Stimulated activated naive CD8-positive, alpha-beta T cell treated with anti-CD3 and anti-CD28 coated beads, Interleukin-15, amount 100 ng/mL, for 72 hours (primary cell): ENCODE measurements at regions not wholly inside any gene's neighbourhood (a gene's known extent, or its start where the extent isn't known, plus 50 kb on each side); places are given as distances from the start of the nearest gene placed in this dataset.
A peak's percentile ranks its signal among the peaks of the same experiment; 100 is the strongest.
"Not testable (repeated sequence)": the region's sequence is repeated elsewhere in the genome, so short reads cannot be mapped to it uniquely, and the experiment has no call there.

Source experiments
- ATAC-seq: fragments of 150-1000 bp; cut with Tn5 transposase; 2 replicates; pipeline ENCODE4 v1.10.0; 2021; ENCODE audit warnings: mild to moderate bottlenecking, moderate library complexity
- DNase-seq, 2 donors: peaks; one replicate each; pipeline ENCODE4 v3.0.0; 2021 to 2022
- H3K27ac Mint-ChIP-seq, 2 donors: one replicate each; pipeline ENCODE4 v1.8.0; 2022; ENCODE audit warnings: mild to moderate bottlenecking in 2 of 2, mixed read lengths in 2 of 2, moderate library complexity in 2 of 2
- H3K27me3 Mint-ChIP-seq: one replicate; pipeline ENCODE4 v1.8.0; 2022; ENCODE audit warnings: mixed read lengths
- H3K4me1 Mint-ChIP-seq: one replicate; pipeline ENCODE4 v1.8.0; 2022; ENCODE audit warnings: mild to moderate bottlenecking, mixed read lengths
- H3K4me3 Mint-ChIP-seq, 2 donors: one replicate each; pipeline ENCODE4 v1.8.0; 2022; ENCODE audit warnings: mild to moderate bottlenecking in 2 of 2, mixed read lengths in 2 of 2, moderate library complexity in 1 of 2
- H3K9me3 Mint-ChIP-seq, 2 donors: one replicate each; pipeline ENCODE4 v1.8.0; 2022; ENCODE audit warnings: mixed read lengths in 2 of 2

DNA sequence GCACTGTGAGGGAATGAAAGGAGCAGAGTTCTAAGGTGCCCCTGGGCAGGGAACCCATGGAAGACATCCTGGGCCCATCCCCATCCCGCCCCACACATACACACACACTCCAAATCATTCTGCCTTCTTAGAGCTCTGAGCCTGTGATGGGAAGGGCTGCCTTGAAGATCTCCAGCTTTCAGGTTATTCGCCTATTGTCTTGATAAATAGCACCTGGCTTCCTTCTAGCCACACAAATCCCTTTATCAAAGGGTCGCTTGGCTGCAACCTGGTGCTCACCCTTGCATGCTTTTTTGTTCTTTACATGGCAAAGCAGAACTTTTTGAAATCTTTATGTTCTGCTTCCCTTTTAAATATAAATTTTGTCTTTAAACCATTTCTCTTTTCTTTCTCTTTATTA, 112.2 kb upstream of the TMTC1 start:
- no peak overlapping the region for H3K4me3 Mint-ChIP-seq
- ATAC-seq = peak; percentile 37
- H3K9me3 Mint-ChIP-seq = no peaks in the 10 kb centered on the region
- H3K4me1 Mint-ChIP-seq = no peaks in the 10 kb centered on the region
- H3K27ac Mint-ChIP-seq = no peak overlapping the region
- no peak for DNase-seq
- H3K27me3 Mint-ChIP-seq = no peaks in the 10 kb centered on the region

DNA sequence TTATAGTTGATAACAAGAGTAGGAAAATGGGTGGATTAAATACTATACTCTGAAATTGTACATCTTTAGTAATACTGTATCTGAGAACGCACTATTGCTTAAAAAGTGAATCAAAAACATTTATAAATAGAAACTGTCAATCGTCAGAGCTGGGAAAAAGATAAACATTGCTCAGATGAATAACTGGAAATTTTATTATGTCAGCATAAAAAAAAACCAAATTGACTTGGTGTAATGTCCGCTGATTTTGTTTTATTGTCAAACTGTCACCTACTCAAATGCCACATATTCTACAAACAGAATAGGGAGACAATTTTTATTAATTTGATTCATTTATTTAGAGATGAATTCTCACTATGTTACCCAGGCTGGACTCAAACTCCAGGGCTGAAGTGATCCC, 109.3 kb upstream of the TMTC1 start:
- Mint-ChIP-seq H3K9me3 (peaks cover 0 to 3% of the 10 kb centered on the region in 2 donors), H3K27ac (no peak overlapping the region), H3K27me3 (no peaks in the 10 kb centered on the region), H3K4me3 (no peak overlapping the region), H3K4me1 (no peaks in the 10 kb centered on the region)
- DNase-seq (no peak), ATAC-seq (no peak)

DNA sequence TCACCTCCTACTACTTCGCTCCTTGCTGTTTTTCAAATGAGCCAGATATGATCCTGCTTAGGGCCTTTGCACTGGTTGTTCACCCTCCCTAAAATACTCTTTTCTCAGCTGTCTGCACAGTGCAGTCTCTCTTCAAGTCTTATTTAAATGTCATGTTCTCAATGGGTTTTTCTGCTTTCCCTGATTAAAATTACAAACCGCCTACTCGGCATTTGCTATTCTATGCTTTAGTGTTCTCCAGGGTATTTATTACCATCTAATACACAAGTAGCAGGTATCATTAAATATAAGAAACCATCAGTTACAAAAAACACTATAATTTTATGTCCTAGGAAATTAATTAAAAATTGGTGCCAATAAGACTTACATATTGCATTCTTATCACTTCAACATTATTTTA, 108.0 kb upstream of the TMTC1 start:
- H3K27ac Mint-ChIP-seq = no peak overlapping the region
- no peaks in the 10 kb centered on the region for H3K4me1 Mint-ChIP-seq
- DNase-seq = no peak
- H3K27me3 Mint-ChIP-seq = no peaks in the 10 kb centered on the region
- no peak for ATAC-seq
- no peak overlapping the region for H3K4me3 Mint-ChIP-seq
- peaks cover 0 to 6% of the 10 kb centered on the region in 2 donors for H3K9me3 Mint-ChIP-seq

DNA sequence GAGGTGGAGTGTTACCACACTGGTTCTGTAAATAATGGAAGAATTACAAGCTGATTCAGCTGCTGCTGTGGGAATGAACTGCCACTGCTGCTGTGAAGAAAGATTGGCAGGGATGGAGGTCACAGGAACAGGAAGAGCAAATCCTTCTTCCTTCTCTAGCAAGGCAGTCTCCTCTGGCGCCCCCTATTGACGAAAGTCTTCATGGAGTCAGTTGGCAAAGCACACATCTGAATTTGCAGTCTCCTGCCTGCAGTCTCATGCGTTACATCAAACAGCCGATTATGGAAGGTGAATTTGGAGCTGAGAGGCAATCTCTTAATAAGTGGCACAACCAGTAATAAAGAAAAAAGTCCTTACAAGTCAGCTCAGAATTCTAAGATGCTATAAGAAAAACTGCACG, 106.0 kb upstream of the TMTC1 start:
- ATAC-seq = no peak
- Mint-ChIP-seq H3K27me3 (no peaks in the 10 kb centered on the region), H3K4me3 (no peak overlapping the region), H3K9me3 (peaks cover 2 to 10% of the 10 kb centered on the region in 2 donors), H3K27ac (no peak overlapping the region), H3K4me1 (no peaks in the 10 kb centered on the region)
- peak in 1 of 2 donors; percentile 11 for DNase-seq

DNA sequence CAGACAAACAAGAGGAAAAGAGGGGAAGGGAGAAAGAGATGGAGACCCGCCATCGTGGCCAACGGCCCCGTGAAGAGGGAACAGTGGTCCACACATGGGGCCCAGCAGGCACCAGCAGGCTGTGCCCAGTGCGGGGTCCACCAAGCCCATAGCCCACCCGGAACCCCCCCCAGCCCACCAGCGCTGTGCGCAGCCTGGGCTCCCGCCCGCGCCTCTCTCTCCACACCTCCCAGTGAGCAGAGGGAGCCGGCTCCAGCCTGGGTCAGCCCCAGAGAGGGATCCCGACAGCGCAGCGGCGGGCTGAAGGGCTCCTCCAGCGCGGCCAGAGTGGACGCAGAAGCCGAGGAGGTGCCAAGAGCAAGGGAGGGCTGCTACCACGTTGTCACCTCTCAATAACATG, 105.0 kb upstream of the TMTC1 start:
- H3K27ac Mint-ChIP-seq = no peak overlapping the region

DNA sequence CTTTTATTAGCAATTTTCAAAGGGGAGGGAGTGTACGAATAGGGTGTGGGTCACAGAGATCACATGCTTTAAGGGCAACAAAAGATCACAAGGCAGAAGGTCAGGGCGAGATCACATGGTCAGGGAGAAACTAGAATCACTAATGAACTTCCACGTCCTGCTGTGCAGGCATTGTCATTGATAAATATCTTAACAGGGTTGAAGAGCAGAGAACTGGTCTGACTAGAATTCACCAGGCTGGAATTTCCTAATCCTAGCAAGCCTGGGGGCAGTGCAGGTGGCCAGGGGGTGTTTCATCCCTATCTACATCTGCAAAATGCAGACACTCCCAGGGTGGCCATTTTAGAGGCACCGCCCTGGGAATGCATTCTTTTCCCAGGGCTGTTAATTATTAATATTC, 101.2 kb upstream of the TMTC1 start:
- not testable (repeated sequence) for H3K27ac Mint-ChIP-seq

More for the DNA sequence above, 105.0 kb upstream of the TMTC1 start:
- Mint-ChIP-seq H3K4me3 (no peak overlapping the region), H3K9me3 (peaks cover 10 to 19% of the 10 kb centered on the region in 2 donors), H3K27me3 (no peaks in the 10 kb centered on the region), H3K4me1 (no peaks in the 10 kb centered on the region)
- ATAC-seq = peak; percentile 45
- DNase-seq = no peak

DNA sequence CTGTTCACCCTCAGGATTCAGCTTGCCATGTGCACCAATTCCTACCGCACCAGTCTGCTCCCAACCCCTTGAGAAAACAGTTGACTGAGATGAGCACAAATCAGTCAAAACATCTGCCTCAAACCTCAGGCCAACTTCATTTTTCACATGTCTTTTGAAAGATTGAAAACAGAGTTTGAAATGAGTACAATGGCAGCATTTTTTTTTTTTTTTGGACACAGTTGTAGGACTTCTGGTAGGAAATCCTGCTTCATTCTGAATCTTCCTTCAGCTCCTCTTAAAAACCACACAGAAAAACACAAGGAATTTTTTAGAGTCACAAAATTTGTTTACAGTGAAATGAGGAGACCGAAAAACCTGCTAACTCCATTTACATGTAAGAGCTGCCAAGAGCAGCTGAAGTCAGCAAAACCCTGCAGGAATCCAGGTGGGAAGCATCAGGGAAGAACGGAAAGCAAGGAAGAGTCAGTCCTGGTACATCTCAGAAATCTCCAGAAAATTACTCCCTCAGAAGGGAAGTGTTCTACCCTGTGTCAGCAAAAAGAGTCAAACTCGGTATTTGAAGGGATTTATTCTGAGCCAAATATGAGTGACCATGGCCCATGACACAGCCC, 100.3 kb upstream of the TMTC1 start:
- Mint-ChIP-seq H3K27me3 (no peaks in the 10 kb centered on the region), H3K27ac (no peak overlapping the region), H3K9me3 (peaks cover 10 to 21% of the 10 kb centered on the region in 2 donors), H3K4me1 (no peaks in the 10 kb centered on the region), H3K4me3 (no peak overlapping the region)
- ATAC-seq = no peak
- DNase-seq = no peak

More for the DNA sequence above, 101.2 kb upstream of the TMTC1 start:
- DNase-seq, ATAC-seq, H3K4me3 Mint-ChIP-seq, H3K4me1 Mint-ChIP-seq, H3K27me3 Mint-ChIP-seq: not testable (repeated sequence)
- H3K9me3 Mint-ChIP-seq = peaks cover 10 to 21% of the 10 kb centered on the region in 2 donors

DNA sequence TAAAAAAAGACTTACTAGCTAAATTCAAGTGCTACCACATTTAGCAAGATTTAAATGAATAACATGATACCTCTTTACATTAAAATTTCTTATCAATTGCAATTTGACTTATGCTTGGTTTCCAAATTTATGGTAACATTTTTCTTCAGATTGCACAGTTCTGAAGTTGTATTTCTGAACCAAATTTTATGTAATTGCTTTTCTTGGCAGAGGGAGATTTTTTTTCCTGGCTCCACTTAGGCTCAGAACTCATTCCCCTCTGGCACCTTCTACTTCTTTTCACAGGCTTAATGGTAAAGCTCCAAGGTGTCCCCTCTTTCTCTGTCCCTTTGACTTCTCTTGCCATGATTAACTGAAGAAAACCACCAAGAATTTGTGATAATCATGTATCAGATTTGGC, 99.8 kb upstream of the TMTC1 start:
- H3K4me3 Mint-ChIP-seq = no peak overlapping the region
- DNase-seq (no peak), ATAC-seq (no peak)
- no peak overlapping the region for H3K27ac Mint-ChIP-seq
- H3K4me1 Mint-ChIP-seq = no peaks in the 10 kb centered on the region
- no peaks in the 10 kb centered on the region for H3K27me3 Mint-ChIP-seq
- H3K9me3 Mint-ChIP-seq = peaks cover 10 to 21% of the 10 kb centered on the region in 2 donors

DNA sequence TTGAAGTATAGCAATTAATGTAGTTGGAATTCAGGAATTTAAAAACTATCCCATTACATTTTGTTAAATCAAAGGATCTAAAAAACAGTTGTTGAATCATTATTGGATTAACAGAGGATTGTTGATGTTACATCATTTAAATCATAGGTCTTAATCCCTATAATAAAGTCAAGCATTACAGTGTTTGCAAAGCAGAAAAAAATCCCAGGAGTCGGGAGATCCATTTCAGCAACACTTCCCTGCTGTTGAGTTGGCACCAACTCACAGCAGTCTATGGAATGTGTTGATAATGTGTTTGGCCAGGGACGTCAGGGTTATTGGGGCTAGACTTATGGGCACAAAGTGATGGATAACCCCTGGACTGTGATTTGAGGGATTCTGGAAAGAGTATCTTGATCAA, 99.1 kb upstream of the TMTC1 start:
- H3K9me3 Mint-ChIP-seq = peaks cover 10 to 23% of the 10 kb centered on the region in 2 donors
- no peak for DNase-seq
- no peaks in the 10 kb centered on the region for H3K4me1 Mint-ChIP-seq
- no peak for ATAC-seq
- no peak overlapping the region for H3K4me3 Mint-ChIP-seq
- H3K27ac Mint-ChIP-seq = no peak overlapping the region
- no peaks in the 10 kb centered on the region for H3K27me3 Mint-ChIP-seq

DNA sequence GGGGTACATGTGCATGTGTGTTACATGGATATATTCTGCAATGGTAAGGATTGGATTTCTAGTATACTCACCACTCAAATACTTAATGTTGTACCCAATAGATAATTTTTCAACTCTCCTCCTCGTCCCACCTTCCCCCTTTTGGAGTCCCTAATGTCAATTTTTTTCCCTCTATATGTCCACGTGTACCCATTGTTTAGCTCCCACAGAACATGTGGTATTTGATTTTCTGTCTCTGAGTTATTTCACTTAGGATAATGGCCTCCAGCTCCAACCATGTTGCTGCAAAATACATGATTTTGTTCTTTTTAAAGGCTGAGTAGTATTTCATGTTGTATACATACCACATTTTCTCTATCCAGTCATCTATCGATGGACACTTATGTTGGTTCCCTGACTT, 97.2 kb upstream of the TMTC1 start:
- H3K9me3 Mint-ChIP-seq = peaks cover 16 to 27% of the 10 kb centered on the region in 2 donors
- ATAC-seq (no peak), DNase-seq (no peak)
- no peak overlapping the region for H3K27ac Mint-ChIP-seq
- no peaks in the 10 kb centered on the region for H3K4me1 Mint-ChIP-seq
- H3K27me3 Mint-ChIP-seq = no peaks in the 10 kb centered on the region
- H3K4me3 Mint-ChIP-seq = no peak overlapping the region

DNA sequence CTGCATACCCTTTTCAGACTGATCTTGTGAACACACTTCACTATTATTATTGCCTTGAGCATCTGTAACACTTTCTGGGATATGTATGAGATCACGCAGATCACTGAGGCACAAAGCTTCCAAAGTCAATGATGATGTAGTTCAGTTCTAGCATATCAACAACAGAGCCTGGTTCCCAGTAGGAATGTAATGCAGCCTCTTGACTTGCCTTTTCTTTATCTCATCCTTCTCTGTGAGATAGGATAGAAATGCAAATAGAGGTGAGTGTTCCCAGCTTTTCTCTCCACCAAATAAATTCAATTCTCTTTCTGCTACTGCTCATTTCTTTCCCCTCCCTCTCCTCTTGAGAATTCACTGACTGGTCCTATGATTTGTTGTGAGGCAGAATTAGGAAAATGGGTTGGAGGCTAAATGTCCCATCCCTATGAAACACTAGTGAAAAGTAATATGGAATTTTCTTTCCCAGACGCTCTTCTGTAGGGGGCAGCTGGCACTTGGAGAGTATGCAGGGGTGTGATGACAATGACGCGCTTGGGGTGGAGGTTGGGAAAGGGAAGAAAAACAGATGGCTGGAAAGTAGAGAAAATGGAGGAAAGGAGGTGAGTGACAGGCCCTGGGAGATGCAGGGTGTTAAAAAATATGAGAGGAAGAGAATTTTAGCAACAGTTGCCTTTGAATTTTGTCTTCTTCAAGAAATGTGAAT, 96.0 kb upstream of the TMTC1 start:
- Mint-ChIP-seq H3K27me3 (no peaks in the 10 kb centered on the region), H3K27ac (no peak overlapping the region), H3K4me1 (no peaks in the 10 kb centered on the region), H3K4me3 (no peak overlapping the region), H3K9me3 (peaks cover 14 to 32% of the 10 kb centered on the region in 2 donors)
- no peak for ATAC-seq
- no peak for DNase-seq

DNA sequence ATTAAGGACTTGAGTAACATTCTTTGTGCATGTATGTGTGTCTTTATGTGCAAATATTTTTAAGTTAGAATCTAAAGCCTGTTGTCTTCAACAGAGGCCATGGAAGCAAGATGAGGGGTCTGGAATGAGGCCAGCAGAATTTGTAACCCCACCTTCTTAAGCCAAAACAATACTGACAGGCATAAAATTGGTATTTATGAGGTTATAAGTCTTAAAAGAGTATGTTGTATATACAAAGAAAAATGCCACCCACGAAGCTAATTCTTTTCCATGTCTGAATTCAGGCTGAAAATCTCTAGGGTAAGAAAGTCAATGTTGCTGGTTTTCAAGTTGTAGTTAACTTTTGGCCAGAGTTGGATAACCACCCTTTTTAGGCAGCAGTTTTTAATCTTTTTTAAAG, 86.2 kb upstream of the TMTC1 start:
- ATAC-seq = no peak
- H3K4me1 Mint-ChIP-seq = no peaks in the 10 kb centered on the region
- no peak overlapping the region for H3K4me3 Mint-ChIP-seq
- H3K9me3 Mint-ChIP-seq = peaks cover 14 to 24% of the 10 kb centered on the region in 2 donors
- no peaks in the 10 kb centered on the region for H3K27me3 Mint-ChIP-seq
- no peak for DNase-seq
- H3K27ac Mint-ChIP-seq = no peak overlapping the region

DNA sequence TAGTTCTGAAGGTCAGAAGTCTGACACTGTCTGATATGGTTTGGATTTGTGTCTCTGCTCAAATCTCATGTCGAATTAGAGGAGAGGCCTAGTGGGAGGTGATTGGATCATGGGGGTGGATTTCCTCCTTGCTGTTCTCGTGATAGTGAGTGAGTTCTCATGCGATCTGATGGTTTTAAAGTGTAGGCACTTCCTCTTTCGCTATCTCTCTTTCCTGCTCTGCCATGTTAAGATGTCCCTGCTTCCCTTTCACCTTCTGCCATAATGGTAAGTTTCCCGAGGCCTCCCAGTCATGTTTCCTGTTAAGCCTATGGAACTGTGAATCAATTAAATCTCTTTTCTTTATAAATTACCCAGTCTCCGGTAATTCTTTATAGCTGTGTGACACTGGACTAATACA, 84.1 kb upstream of the TMTC1 start:
- no peak for DNase-seq
- Mint-ChIP-seq H3K9me3 (peaks cover 14 to 19% of the 10 kb centered on the region in 2 donors), H3K4me3 (no peak overlapping the region), H3K27me3 (no peaks in the 10 kb centered on the region), H3K27ac (no peak overlapping the region), H3K4me1 (no peaks in the 10 kb centered on the region)
- ATAC-seq = no peak

DNA sequence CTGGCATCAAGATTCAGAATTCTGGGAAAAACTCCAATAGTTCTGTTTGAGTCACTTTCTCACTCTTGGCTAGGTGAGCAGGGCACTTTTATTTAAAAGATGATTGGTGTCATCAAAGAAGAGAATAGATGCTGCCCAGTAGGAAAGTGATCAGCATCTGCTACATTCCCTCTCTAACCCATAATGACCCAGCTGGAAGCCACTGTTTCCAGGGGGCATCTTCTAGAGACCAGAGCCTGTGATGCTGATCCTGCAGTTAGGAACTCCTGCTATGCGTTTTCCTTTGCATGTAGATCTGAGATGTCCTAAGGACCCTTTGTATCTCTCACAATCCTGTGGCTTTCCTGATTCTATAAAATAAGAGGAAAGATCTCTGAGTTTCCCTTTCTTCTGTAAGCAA, 79.9 kb upstream of the TMTC1 start:
- H3K4me3 Mint-ChIP-seq = no peak overlapping the region
- H3K4me1 Mint-ChIP-seq = no peaks in the 10 kb centered on the region
- H3K27ac Mint-ChIP-seq = no peak overlapping the region
- peaks cover 8 to 12% of the 10 kb centered on the region in 2 donors for H3K9me3 Mint-ChIP-seq
- no peaks in the 10 kb centered on the region for H3K27me3 Mint-ChIP-seq
- ATAC-seq (no peak), DNase-seq (no peak)

DNA sequence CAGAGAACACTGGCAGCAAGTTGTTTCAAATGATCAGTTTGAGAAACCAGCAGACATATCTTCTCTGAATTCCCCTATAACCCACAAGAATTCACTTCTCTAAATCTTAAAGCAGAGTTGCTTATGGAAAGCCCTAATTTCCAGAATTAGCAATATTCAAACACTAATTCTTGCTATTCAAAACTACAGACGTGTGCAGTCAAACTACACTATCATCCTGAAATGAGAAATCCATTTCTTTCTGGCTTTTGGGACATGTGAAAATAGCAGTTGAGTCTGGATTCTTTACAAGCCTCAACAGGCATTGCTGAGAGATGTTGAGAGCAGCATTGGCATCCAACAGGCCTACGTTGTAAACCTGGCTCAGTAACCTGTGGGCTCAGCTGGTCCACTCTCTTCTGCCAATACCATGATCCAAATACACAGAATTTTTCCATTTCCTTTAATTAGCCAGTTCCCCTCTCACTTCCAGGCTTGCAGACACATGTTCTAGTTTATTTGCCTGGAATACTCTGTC, 74.6 kb upstream of the TMTC1 start:
- no peak for ATAC-seq
- no peaks in the 10 kb centered on the region for H3K4me1 Mint-ChIP-seq
- H3K4me3 Mint-ChIP-seq = no peak overlapping the region
- no peaks in the 10 kb centered on the region for H3K9me3 Mint-ChIP-seq
- DNase-seq = no peak
- H3K27ac Mint-ChIP-seq = no peak overlapping the region
- H3K27me3 Mint-ChIP-seq = no peaks in the 10 kb centered on the region

DNA sequence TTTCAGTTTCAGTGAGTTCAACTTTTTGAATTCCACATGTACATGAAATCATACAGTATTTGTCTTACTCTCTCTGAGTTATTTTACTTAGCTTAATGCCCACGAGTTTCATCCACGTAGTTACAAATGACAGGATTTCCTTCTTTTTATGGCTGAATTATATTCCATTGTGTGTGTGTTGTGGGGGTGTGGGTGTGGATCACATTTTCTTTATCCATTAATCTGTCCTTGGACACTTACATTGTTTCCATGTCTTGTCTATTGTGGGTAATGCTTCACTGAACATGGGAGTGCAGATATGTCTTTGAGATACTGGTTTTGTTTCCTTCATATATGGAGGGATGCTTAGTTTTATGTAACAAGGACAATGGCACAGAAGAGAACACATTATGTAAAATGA, 63.5 kb upstream of the TMTC1 start:
- no peak overlapping the region for H3K27ac Mint-ChIP-seq
- no peak overlapping the region for H3K4me3 Mint-ChIP-seq
- DNase-seq = no peak
- no peaks in the 10 kb centered on the region for H3K27me3 Mint-ChIP-seq
- no peak for ATAC-seq
- peaks cover 0 to 25% of the 10 kb centered on the region in 2 donors for H3K9me3 Mint-ChIP-seq
- H3K4me1 Mint-ChIP-seq = no peaks in the 10 kb centered on the region
